Adrenal gland (tissue), 9 donors: ENCODE measurements at regions not wholly inside any gene's neighbourhood (a gene's known extent, or its start where the extent isn't known, plus 50 kb on each side); places are given as distances from the start of the nearest gene placed in this dataset.
"Not testable (repeated sequence)": the region's sequence is repeated elsewhere in the genome, so short reads cannot be mapped to it uniquely, and the experiment has no call there.

Experiments used
- DNase-seq, 7 donors: peaks; one replicate each; pipeline ENCODE4 v3.0.0-alpha.2; 2019 to 2020
- H3K27ac ChIP-seq, 5 donors: fragments of 200-600 bp; sonication (generic) in 4 of 5; 1 replicate in 3 of 5; 2 replicates in 2 of 5; pipeline versions ENCODE4 v1.5.1 to v1.8.0; 2016 to 2020; ENCODE audit warnings: mild to moderate bottlenecking in 1 of 5
- H3K27me3 ChIP-seq: fragments of 200-600 bp; 2 replicates; pipeline ENCODE4 v1.8.0; 2021
- H3K36me3 ChIP-seq, 2 donors: fragments of 200-600 bp; replicated peaks in 1 of 2; 1 replicate in 1 of 2; 2 replicates in 1 of 2; pipeline versions ENCODE4 v1.5.1 to v1.8.0; 2018 to 2022
- H3K4me1 ChIP-seq, 2 donors: fragments of 200-600 bp; replicated peaks in 1 of 2; 1 replicate in 1 of 2; 2 replicates in 1 of 2; pipeline versions ENCODE4 v1.5.1 to v1.8.0; 2018 to 2021
- H3K4me3 ChIP-seq, 4 donors: fragments of 200-600 bp; sonication (generic) in 3 of 4; one replicate each; pipeline ENCODE4 v1.5.1; 2016 to 2018
- H3K9me3 ChIP-seq, 3 donors: fragments of 200-600 bp; sonication (generic) in 1 of 3; replicated peaks in 1 of 3; 1 replicate in 2 of 3; 2 replicates in 1 of 3; pipeline versions ENCODE4 v1.5.1 to v1.8.0; 2016 to 2021
- POLR2A ChIP-seq, 2 donors: fragments of 450-650 bp; IDR thresholded peaks; one replicate each; pipeline ENCODE4 v1.6.1; 2017; ENCODE audit warnings: antibody characterized with exemption in 2 of 2, mild to moderate bottlenecking in 2 of 2, moderate library complexity in 1 of 2
- WGBS, 4 donors: extraction: QIAGEN DNeasy Blood & Tissue Kit in 2 of 4; methylation state at CpG; one replicate each; pipeline versions ENCODE4 v1.1.5 to v1.1.7; 2013 to 2017; 5-methylcytosine and 5-hydroxymethylcytosine counted together
- intact Hi-C, 2 donors: fragments of 100-400 bp; cut with DNase I; formaldehyde crosslinking; loops; one replicate each; pipeline versions ENCODE4 v1.14.1 to v1.15.0; 2022 to 2023
- TF ChIP-seq, protein P1 (sequence below), 6 experiments: fragments of 450-650 bp in 4 of 6; fragments of 200-600 bp in 2 of 6; sonication (generic) in 1 of 6; IDR thresholded peaks; 1 replicate in 5 of 6; 2 replicates in 1 of 6; pipeline versions ENCODE4 v1.5.1 to v1.8.0; 2016 to 2021; ENCODE audit warnings: antibody characterized with exemption in 6 of 6, mild to moderate bottlenecking in 2 of 6, moderate library complexity in 1 of 6
- donor health status: healthy with polysubstance abuse.
- donor health status: Bipolar disorder and iron deficiency.
- donor health status: DM: yes; HTN: yes; CAD: no.
- donor health status: DM: no; HTN: no; CAD: no.
- donor health status: DM: no; HTN: no; CAD: no.

- Histone ChIP-seq H3K9me3 (no peaks in the 10 kb centered on the region), H3K4me3 (peak overlapping the region in 1 of 4 donors; percentile 23), H3K27me3 (no peaks in the 10 kb centered on the region), H3K27ac (peak overlapping the region in 4 of 5 donors; percentile 34 to 91 (median 76)), H3K4me1 (peaks cover 34 to 47% of the 10 kb centered on the region in 2 donors), H3K36me3 (no peaks in the 10 kb centered on the region)
- intact Hi-C loops, result loop anchor here in 1 of 2 donors (5.0 kb wide), 1 partner anchor 109 kb away; the partner anchor contains the start of gene NCOR2
- TF ChIP-seq, protein P1, sequence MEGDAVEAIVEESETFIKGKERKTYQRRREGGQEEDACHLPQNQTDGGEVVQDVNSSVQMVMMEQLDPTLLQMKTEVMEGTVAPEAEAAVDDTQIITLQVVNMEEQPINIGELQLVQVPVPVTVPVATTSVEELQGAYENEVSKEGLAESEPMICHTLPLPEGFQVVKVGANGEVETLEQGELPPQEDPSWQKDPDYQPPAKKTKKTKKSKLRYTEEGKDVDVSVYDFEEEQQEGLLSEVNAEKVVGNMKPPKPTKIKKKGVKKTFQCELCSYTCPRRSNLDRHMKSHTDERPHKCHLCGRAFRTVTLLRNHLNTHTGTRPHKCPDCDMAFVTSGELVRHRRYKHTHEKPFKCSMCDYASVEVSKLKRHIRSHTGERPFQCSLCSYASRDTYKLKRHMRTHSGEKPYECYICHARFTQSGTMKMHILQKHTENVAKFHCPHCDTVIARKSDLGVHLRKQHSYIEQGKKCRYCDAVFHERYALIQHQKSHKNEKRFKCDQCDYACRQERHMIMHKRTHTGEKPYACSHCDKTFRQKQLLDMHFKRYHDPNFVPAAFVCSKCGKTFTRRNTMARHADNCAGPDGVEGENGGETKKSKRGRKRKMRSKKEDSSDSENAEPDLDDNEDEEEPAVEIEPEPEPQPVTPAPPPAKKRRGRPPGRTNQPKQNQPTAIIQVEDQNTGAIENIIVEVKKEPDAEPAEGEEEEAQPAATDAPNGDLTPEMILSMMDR (IDR thresholded peaks at IDR 0.05), result peak in 3 of 6 experiments; percentile 6 to 34 (median 31)
- peak in 1 of 2 donors; percentile 29 for TF ChIP-seq POLR2A (IDR thresholded peaks at IDR 0.05)
- peak; percentile 64 to 88 (median 81) for DNase-seq
- WGBS, 4 donors, result 32 to 41% (median 33%) methylated on average over 23 to 36 of the region's 36 CpGs
These were observed 108.7 kb upstream of the NCOR2 start for GRCh38 chr12:124675881-124676713.

- intact Hi-C loops, result loop anchor here in 1 of 2 donors (5.0 kb wide), 1 partner anchor 108 kb away; the partner anchor contains the start of gene NCOR2
- WGBS, 4 donors, result 69 to 100% (median 84%) methylated on average over 1 of the region's 1 CpG
- H3K27ac ChIP-seq, result peak overlapping the region in 1 of 5 donors; percentile 18
These were observed 107.5 kb upstream of the NCOR2 start for GRCh38 chr12:124674937-124675336.

DNA sequence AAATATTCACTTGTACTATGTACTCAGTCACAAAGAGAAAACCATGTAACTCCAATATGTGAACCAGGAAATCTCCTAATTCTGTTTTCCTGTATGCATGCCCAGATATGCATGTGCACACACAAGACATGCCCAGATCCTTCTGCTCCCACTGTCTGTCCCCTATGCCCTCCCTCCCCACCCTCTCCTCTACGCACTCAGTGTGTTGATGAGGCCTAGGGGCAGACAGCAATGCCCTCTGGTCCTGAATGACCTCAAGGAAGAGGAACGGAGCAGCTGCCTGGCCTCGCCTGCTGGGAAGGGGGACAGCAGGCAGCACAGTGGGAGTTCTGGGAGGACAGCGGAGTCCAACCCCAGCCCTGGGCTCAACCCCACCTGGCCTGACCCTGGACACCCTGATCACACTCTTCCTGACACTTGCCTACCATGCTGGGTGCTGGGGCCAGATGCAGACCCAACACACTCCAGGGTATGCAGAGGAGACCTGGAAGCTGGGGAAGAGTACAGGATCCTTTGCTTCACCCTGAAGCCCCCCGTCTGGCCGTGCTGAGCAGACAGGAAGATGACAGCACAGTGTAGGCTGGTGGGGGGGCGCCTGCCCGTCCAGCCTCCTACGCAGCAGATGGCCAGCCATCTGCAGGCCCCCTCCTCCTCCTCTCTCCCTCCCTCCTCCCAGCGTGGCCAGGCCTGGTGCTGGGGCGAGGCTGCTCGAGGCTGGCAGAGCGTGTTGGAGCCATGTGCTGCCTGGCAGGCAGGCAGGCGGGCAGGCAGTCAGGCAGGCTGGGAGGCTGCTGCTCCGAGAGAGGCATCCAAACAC is 106.6 kb upstream of the NCOR2 start:
- 80 to 89% (median 85%) methylated on average over 4 to 15 of the region's 15 CpGs for WGBS, 4 donors
- TF ChIP-seq POLR2A (IDR thresholded peaks at IDR 0.05), result no peak
- TF ChIP-seq, protein P1 (IDR thresholded peaks at IDR 0.05), result no peak
- Histone ChIP-seq H3K9me3 (no peaks in the 10 kb centered on the region), H3K4me3 (no peak overlapping the region), H3K36me3 (no peaks in the 10 kb centered on the region), H3K27ac (peak overlapping the region in 1 of 5 donors; percentile 18), H3K27me3 (no peaks in the 10 kb centered on the region), H3K4me1 (peaks cover 21 to 28% of the 10 kb centered on the region in 2 donors)
- peak in 1 of 7 donors; percentile 59 for DNase-seq
- intact Hi-C loops, result no loop called here

More at GRCh38 chr12:124674937-124675336, 107.5 kb upstream of the NCOR2 start:
- H3K4me1 ChIP-seq, result peaks cover 30 to 37% of the 10 kb centered on the region in 2 donors
- H3K27me3 ChIP-seq, result no peaks in the 10 kb centered on the region
- H3K36me3 ChIP-seq, result no peaks in the 10 kb centered on the region
- H3K4me3 ChIP-seq, result no peak overlapping the region
- no peak for DNase-seq
- no peaks in the 10 kb centered on the region for H3K9me3 ChIP-seq
- TF ChIP-seq, protein P1 (IDR thresholded peaks at IDR 0.05), result no peak
- no peak for TF ChIP-seq POLR2A (IDR thresholded peaks at IDR 0.05)

- H3K4me3 ChIP-seq, H3K36me3 ChIP-seq, H3K4me1 ChIP-seq, H3K9me3 ChIP-seq, intact Hi-C loops, H3K27me3 ChIP-seq: not testable (repeated sequence)
- peak in 1 of 7 donors; percentile 40 for DNase-seq
- WGBS, 4 donors, result 72 to 85% (median 78%) methylated on average over 8 of the region's 8 CpGs
- peak overlapping the region in 1 of 5 donors; percentile 37 for H3K27ac ChIP-seq
These were observed 101.9 kb upstream of the NCOR2 start for GRCh38 chr12:124669271-124669721.
